Ectodermal cell (in vitro differentiated cells): ENCODE measurements at regions not wholly inside any gene's neighbourhood (a gene's known extent, or its start where the extent isn't known, plus 50 kb on each side); places are given as distances from the start of the nearest gene placed in this dataset.

Experiments used
- H3K27ac ChIP-seq: 2 replicates; pipeline ENCODE4 v1.7.0; 2013; ENCODE audit warnings: mild to moderate bottlenecking, low read depth, low read length; ENCODE audit not compliant: insufficient read depth, poor library complexity, severe bottlenecking
- H3K27me3 ChIP-seq: 2 replicates; pipeline ENCODE4 v1.7.0; 2013; ENCODE audit warnings: mild to moderate bottlenecking, low read length; ENCODE audit not compliant: insufficient read depth, control insufficient read depth, poor library complexity, severe bottlenecking
- H3K36me3 ChIP-seq: one replicate; pipeline ENCODE4 v1.7.0; 2013; ENCODE audit warnings: low read length; ENCODE audit not compliant: control insufficient read depth, insufficient read depth
- H3K4me1 ChIP-seq: one replicate; pipeline ENCODE4 v1.7.0; 2013; ENCODE audit warnings: low read length; ENCODE audit not compliant: control insufficient read depth, insufficient read depth
- H3K4me3 ChIP-seq: 2 replicates; pipeline ENCODE4 v1.7.0; 2013; ENCODE audit warnings: low read depth, low read length, control low read depth; ENCODE audit not compliant: insufficient read depth
- H3K9me3 ChIP-seq: 2 replicates; pipeline ENCODE4 v1.7.0; 2013; ENCODE audit warnings: mild to moderate bottlenecking, low read length, moderate library complexity; ENCODE audit not compliant: control insufficient read depth
- WGBS, 2 experiments: methylation state at CpG; one replicate each; pipeline ENCODE4 v1.1.7; 2013; ENCODE audit warnings: missing lambda C conversion rate in 2 of 2; 5-methylcytosine and 5-hydroxymethylcytosine counted together

DNA sequence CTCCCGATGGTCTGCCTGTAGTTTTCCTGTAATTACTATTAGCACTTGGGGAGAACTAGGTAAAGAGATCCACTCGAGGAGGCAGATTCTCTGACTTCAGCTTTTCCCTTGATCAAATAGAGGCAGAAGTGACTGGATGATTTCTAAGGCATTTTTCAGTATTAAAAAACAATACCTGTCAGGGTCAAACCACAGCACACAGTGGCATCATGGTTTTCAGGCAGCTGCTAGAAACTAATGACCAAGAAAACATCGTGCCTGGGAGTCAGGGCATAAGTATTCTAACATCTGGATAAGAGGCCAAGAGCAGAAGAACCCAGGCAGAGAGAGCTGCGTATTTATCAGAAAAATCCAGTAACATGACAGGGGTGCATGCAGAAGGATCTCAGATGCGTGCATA, 419.9 kb downstream of the TUSC7 start:
- H3K9me3 ChIP-seq: no peaks in the 10 kb centered on the region
- 73 to 76% methylated on average over 5 of the region's 5 CpGs for WGBS, 2 experiments
- H3K4me1 ChIP-seq: no peaks in the 10 kb centered on the region
- no peak overlapping the region for H3K27ac ChIP-seq
- no peaks in the 10 kb centered on the region for H3K36me3 ChIP-seq
- no peak overlapping the region for H3K4me3 ChIP-seq
- no peaks in the 10 kb centered on the region for H3K27me3 ChIP-seq

DNA sequence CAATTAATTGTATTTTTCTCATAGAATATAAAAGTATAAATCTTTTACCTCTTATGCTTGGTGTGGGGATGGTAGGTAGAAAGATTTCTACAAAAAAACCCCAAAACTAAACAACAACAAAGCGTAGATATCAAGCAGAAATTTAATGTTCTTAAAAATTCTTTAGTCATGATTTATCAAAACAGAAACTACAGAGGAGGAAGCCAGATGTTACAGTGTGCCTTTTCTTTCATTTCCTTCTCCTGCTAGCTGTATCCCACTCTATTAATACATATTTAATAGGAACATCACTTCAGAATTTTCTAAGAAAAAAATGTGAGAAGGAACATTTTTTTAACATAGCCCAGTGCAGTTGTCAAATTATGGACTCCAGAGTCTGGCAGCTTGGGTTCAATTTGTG, 420.6 kb downstream of the TUSC7 start:
- no peaks in the 10 kb centered on the region for H3K36me3 ChIP-seq
- 0% methylated on average over 1 of the region's 1 CpG; no CpG with 5 or more reads in 1 of the 2 experiments for WGBS, 2 experiments
- no peaks in the 10 kb centered on the region for H3K9me3 ChIP-seq
- no peaks in the 10 kb centered on the region for H3K4me1 ChIP-seq
- H3K27me3 ChIP-seq: no peaks in the 10 kb centered on the region
- no peak overlapping the region for H3K4me3 ChIP-seq
- no peak overlapping the region for H3K27ac ChIP-seq

DNA sequence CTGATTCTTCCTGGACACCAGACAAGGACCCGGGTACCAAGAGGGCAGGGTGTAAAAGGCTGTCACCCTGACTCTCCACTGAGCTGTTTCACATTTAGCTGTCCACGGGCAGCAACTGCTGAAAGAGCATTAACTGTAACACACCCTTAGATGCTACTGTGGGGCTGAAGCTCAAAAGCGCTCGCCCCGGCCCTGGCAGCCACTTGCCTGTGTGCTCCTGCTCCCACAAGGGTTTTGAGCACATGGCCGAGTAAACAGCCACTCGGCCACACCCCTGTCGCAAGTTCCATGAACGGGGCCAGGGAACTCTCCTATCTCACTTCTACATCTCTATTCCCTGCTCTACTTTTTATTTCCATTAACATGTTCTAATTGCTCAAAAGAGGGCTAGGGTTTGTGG, 421.7 kb downstream of the TUSC7 start:
- Histone ChIP-seq H3K4me1 (no peaks in the 10 kb centered on the region), H3K27me3 (no peaks in the 10 kb centered on the region), H3K9me3 (no peaks in the 10 kb centered on the region), H3K4me3 (no peak overlapping the region), H3K36me3 (no peaks in the 10 kb centered on the region), H3K27ac (no peak overlapping the region)
- 88% methylated on average over 8 to 9 of the region's 9 CpGs for WGBS, 2 experiments

- Histone ChIP-seq H3K4me1 (peaks cover 8% of the 10 kb centered on the region), H3K36me3 (no peaks in the 10 kb centered on the region), H3K27ac (no peak overlapping the region), H3K27me3 (no peaks in the 10 kb centered on the region), H3K4me3 (no peak overlapping the region), H3K9me3 (no peaks in the 10 kb centered on the region)
- WGBS, 2 experiments: 96 to 100% methylated on average over 1 of the region's 1 CpG
Observed at GRCh38 chr3:117133066-117133465, 423.5 kb downstream of the TUSC7 start.

GRCh38 chr3:117135207-117135606, 425.6 kb downstream of the TUSC7 start:
- H3K36me3 ChIP-seq: no peaks in the 10 kb centered on the region
- no peak overlapping the region for H3K4me3 ChIP-seq
- no peak overlapping the region for H3K27ac ChIP-seq
- peaks cover 8% of the 10 kb centered on the region for H3K4me1 ChIP-seq
- H3K27me3 ChIP-seq: no peaks in the 10 kb centered on the region
- H3K9me3 ChIP-seq: no peaks in the 10 kb centered on the region

GRCh38 chr3:117136003-117136402, 426.4 kb downstream of the TUSC7 start:
- no peaks in the 10 kb centered on the region for H3K9me3 ChIP-seq
- WGBS, 2 experiments: 78% methylated on average over 1 of the region's 1 CpG; no CpG with 5 or more reads in 1 of the 2 experiments
- H3K27ac ChIP-seq: no peak overlapping the region
- no peak overlapping the region for H3K4me3 ChIP-seq
- H3K36me3 ChIP-seq: no peaks in the 10 kb centered on the region
- H3K27me3 ChIP-seq: no peaks in the 10 kb centered on the region
- peaks cover 8% of the 10 kb centered on the region for H3K4me1 ChIP-seq

DNA sequence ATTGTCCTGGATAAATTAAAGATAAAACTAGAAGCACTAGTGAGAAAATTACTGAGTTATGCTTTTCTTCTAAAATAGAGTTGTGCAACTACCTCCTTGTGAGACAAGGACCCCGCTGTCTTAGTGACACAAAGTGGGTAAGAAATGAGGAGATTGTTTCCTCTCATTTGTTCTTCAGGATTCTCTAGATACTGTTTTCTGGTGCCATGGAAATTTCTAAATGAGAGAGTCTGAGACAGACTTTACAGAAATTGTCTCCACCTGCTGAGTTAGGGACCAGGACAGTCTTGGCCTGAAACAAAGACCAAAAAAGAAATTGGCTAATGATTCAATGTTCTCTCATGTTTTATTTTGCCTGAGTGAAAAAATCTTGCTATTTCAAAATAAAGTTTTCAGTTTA, 427.5 kb downstream of the TUSC7 start:
- Histone ChIP-seq H3K27ac (no peak overlapping the region), H3K9me3 (no peaks in the 10 kb centered on the region), H3K27me3 (no peaks in the 10 kb centered on the region), H3K36me3 (no peaks in the 10 kb centered on the region), H3K4me3 (no peak overlapping the region), H3K4me1 (peaks cover 8% of the 10 kb centered on the region)
- WGBS, 2 experiments: 71 to 98% methylated on average over 1 of the region's 1 CpG

DNA sequence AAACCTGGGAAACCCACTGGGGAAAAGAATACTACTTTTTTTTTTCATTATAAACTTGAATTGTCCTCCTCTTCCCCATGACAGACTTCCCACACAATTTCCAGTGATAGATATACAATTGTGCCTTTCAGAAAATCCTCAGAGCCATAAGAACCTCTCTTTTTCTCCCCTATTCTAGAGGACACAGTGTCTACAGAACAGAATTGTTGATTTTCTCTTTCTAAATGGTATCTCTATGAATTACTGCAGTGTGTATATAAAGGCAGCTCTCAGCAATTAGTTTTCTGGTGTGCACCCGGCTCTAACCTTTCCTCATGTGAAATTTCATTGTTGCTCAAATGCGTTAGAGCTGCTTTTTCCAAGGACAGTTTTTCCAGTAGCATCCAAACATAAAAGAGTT, 430.1 kb downstream of the TUSC7 start:
- H3K4me3 ChIP-seq: no peak overlapping the region
- H3K4me1 ChIP-seq: peaks cover 8% of the 10 kb centered on the region
- H3K9me3 ChIP-seq: no peaks in the 10 kb centered on the region
- no peaks in the 10 kb centered on the region for H3K27me3 ChIP-seq
- H3K27ac ChIP-seq: no peak overlapping the region
- 94 to 99% methylated on average over 2 of the region's 2 CpGs for WGBS, 2 experiments
- H3K36me3 ChIP-seq: no peaks in the 10 kb centered on the region

DNA sequence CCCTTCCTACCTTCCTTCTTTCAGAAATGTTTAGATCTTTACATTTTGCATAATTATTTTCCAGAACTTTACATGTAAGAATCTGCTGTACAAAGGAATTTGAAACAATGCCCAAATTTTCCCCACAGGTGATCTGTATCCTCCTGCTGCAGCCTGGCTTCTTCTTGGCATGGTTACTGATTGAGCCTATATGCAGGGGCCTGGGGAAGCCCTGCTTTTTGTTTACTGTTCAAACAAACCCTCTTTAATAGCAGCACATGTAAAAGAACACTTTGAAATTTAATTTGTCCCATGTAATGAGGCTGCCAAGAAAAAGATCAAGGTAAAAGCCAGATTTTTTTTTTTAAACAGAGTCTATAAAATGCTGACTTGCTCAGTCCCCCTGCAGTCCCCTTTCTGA, 432.2 kb downstream of the TUSC7 start:
- no peak overlapping the region for H3K27ac ChIP-seq

GRCh38 chr3:117144853-117145252, 435.3 kb downstream of the TUSC7 start:
- H3K9me3 ChIP-seq: no peaks in the 10 kb centered on the region
- no peaks in the 10 kb centered on the region for H3K27me3 ChIP-seq
- no peak overlapping the region for H3K4me3 ChIP-seq
- no peak overlapping the region for H3K27ac ChIP-seq
- 90 to 94% methylated on average over 5 of the region's 5 CpGs for WGBS, 2 experiments
- H3K36me3 ChIP-seq: no peaks in the 10 kb centered on the region
- H3K4me1 ChIP-seq: no peaks in the 10 kb centered on the region

More for the DNA sequence above, 432.2 kb downstream of the TUSC7 start:
- no peaks in the 10 kb centered on the region for H3K27me3 ChIP-seq
- no peaks in the 10 kb centered on the region for H3K9me3 ChIP-seq
- peaks cover 8% of the 10 kb centered on the region for H3K4me1 ChIP-seq
- H3K4me3 ChIP-seq: no peak overlapping the region
- H3K36me3 ChIP-seq: no peaks in the 10 kb centered on the region

DNA sequence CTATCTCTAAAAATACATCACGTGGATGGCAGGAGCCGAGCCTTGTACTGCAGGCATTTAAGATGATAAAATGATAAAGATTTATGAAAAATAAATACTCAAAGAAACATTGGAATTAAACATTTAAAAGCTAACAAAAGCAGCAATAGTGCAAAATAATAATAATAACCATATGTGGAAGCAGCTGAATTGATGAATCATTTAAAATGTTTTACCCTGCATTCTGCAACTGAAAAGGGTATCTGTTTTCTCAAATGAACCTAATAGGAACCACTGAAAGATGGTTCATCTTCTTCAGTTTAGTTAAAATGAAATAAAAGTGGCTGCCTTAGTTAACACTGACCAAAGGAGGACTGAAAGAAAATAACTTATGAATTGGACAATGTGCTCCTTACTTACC, 436.1 kb downstream of the TUSC7 start:
- 83% methylated on average over 1 of the region's 2 CpGs; no CpG with 5 or more reads in 1 of the 2 experiments for WGBS, 2 experiments
- Histone ChIP-seq H3K27ac (no peak overlapping the region), H3K9me3 (no peaks in the 10 kb centered on the region), H3K27me3 (no peaks in the 10 kb centered on the region), H3K4me1 (no peaks in the 10 kb centered on the region), H3K4me3 (no peak overlapping the region), H3K36me3 (no peaks in the 10 kb centered on the region)
